ENCODE measurements at regions not wholly inside any gene's neighbourhood (a gene's known extent, or its start where the extent isn't known, plus 50 kb on each side); places are given as distances from the start of the nearest gene placed in this dataset.
"Not testable (repeated sequence)": the region's sequence is repeated elsewhere in the genome, so short reads cannot be mapped to it uniquely, and the experiment has no call there.

GRCh38 chr15:61344293-61344692 is 115.2 kb upstream of the RORA start:
- no peak for DNase-seq (ENCODE audit: low read depth, low spot score)
- Mint-ChIP-seq H3K27me3 (ENCODE audit: low read depth) (peaks cover 9% of the 10 kb centered on the region), H3K4me3 (no peak overlapping the region), H3K9me3 (no peaks in the 10 kb centered on the region), H3K27ac (ENCODE audit: unreplicated experiment) (no peak overlapping the region), H3K4me1 (no peaks in the 10 kb centered on the region), H3K36me3 (ENCODE audit: low read depth) (no peaks in the 10 kb centered on the region)
- no peak for TF ChIP-seq CTCF (conservative IDR thresholded peaks at IDR 0.05)

GRCh38 chr15:61342390-61342789 is 113.3 kb upstream of the RORA start:
- Mint-ChIP-seq H3K9me3 (no peaks in the 10 kb centered on the region), H3K27me3 (ENCODE audit: low read depth) (peaks cover 14% of the 10 kb centered on the region), H3K36me3 (ENCODE audit: low read depth) (no peaks in the 10 kb centered on the region), H3K4me1 (no peaks in the 10 kb centered on the region), H3K27ac (ENCODE audit: unreplicated experiment) (no peak overlapping the region), H3K4me3 (no peak overlapping the region)
- no peak for TF ChIP-seq CTCF (conservative IDR thresholded peaks at IDR 0.05)
- DNase-seq (ENCODE audit: low read depth, low spot score) = no peak

GRCh38 chr15:61339516-61339915 is 110.4 kb upstream of the RORA start:
- H3K36me3 Mint-ChIP-seq (ENCODE audit: low read depth) = no peaks in the 10 kb centered on the region
- no peak for TF ChIP-seq CTCF (conservative IDR thresholded peaks at IDR 0.05)
- no peak overlapping the region for H3K27ac Mint-ChIP-seq (ENCODE audit: unreplicated experiment)
- DNase-seq (ENCODE audit: low read depth, low spot score) = no peak
- H3K4me3 Mint-ChIP-seq = no peak overlapping the region
- H3K27me3 Mint-ChIP-seq (ENCODE audit: low read depth) = peaks cover 14% of the 10 kb centered on the region
- no peaks in the 10 kb centered on the region for H3K4me1 Mint-ChIP-seq
- no peaks in the 10 kb centered on the region for H3K9me3 Mint-ChIP-seq

GRCh38 chr15:61337541-61337940 is 108.4 kb upstream of the RORA start:
- no peak for TF ChIP-seq CTCF (conservative IDR thresholded peaks at IDR 0.05)
- DNase-seq (ENCODE audit: low read depth, low spot score) = no peak
- H3K4me1 Mint-ChIP-seq = no peaks in the 10 kb centered on the region
- H3K9me3 Mint-ChIP-seq = no peaks in the 10 kb centered on the region
- peaks cover 8% of the 10 kb centered on the region for H3K27me3 Mint-ChIP-seq (ENCODE audit: low read depth)
- H3K4me3 Mint-ChIP-seq = no peak overlapping the region
- H3K36me3 Mint-ChIP-seq (ENCODE audit: low read depth) = no peaks in the 10 kb centered on the region
- no peak overlapping the region for H3K27ac Mint-ChIP-seq (ENCODE audit: unreplicated experiment)

- H3K4me3 Mint-ChIP-seq = no peak overlapping the region
- no peak overlapping the region for H3K27ac Mint-ChIP-seq (ENCODE audit: unreplicated experiment)
- no peaks in the 10 kb centered on the region for H3K4me1 Mint-ChIP-seq
- DNase-seq (ENCODE audit: low read depth, low spot score) = no peak
- peaks cover 10% of the 10 kb centered on the region for H3K27me3 Mint-ChIP-seq (ENCODE audit: low read depth)
- TF ChIP-seq CTCF (conservative IDR thresholded peaks at IDR 0.05) = no peak
- H3K36me3 Mint-ChIP-seq (ENCODE audit: low read depth) = no peaks in the 10 kb centered on the region
- no peaks in the 10 kb centered on the region for H3K9me3 Mint-ChIP-seq
Observed at GRCh38 chr15:61336026-61336638, 107.0 kb upstream of the RORA start.

- H3K27me3 Mint-ChIP-seq (ENCODE audit: low read depth) = peaks cover 10% of the 10 kb centered on the region
- not testable (repeated sequence) for H3K9me3 Mint-ChIP-seq; H3K36me3 Mint-ChIP-seq (ENCODE audit: low read depth); DNase-seq (ENCODE audit: low read depth, low spot score); H3K27ac Mint-ChIP-seq (ENCODE audit: unreplicated experiment); H3K4me3 Mint-ChIP-seq; H3K4me1 Mint-ChIP-seq
Observed at GRCh38 chr15:61334714-61335113, 105.6 kb upstream of the RORA start.
